Fibroblast of mammary gland (primary cell): ENCODE measurements at regions not wholly inside any gene's neighbourhood (a gene's known extent, or its start where the extent isn't known, plus 50 kb on each side); places are given as distances from the start of the nearest gene placed in this dataset.

ENCODE experiments used
- DNase-seq: peaks from one replicate; pipeline ENCODE4 v3.0.0-alpha.2; 2010; ENCODE audit warnings: low read depth
- H3K4me3 ChIP-seq: 2 replicates; pipeline ENCODE4 v1.5.1; 2011; ENCODE audit warnings: low read depth, mild to moderate bottlenecking, low read length, moderate library complexity; ENCODE audit not compliant: control insufficient read depth
- TF ChIP-seq, protein P1 (sequence below): conservative IDR thresholded peaks from 2 replicates; pipeline ENCODE4 v1.5.1; 2011; ENCODE audit warnings: low read depth, low read length, inconsistent platforms; ENCODE audit not compliant: control insufficient read depth, insufficient read depth

DNA sequence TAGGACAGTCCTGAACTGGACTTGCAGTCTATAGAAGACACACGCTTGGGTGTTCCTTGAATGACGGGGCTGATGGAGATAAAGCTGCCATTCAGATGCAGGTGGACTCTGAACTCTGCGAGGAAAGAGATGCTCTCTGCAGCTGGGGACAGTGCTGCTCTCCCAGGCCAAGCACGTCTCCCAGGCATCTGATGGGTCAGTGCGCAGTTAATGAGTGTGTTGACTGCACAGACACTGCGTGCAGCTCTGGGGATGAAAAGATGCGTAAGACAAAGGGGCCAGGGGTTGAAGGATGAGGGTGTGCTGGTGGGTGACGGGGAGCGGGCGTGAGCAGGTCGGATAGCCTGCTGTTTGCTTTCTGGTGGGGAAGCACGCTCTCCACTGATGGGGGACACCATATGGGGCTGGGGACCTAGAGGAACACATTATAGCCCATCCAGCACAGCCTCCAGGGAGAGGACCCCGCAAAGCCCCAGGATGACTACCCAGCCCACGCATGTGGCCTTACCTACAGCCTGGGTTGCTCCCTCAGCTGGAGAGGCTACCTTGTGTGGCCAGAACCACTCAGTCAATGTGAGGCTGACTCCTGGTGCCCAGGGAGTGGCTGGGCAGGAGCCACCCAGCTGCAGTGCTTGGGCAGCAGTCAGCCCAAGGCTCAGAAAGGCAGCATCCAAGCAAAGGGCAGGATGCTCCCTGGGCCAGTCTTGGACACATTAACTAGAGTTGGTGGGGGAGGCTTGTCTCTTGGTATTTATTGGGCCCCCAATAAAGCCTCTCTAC is 246.3 kb downstream of the RBFOX3 start:
- no peak overlapping the region for H3K4me3 ChIP-seq

DNA sequence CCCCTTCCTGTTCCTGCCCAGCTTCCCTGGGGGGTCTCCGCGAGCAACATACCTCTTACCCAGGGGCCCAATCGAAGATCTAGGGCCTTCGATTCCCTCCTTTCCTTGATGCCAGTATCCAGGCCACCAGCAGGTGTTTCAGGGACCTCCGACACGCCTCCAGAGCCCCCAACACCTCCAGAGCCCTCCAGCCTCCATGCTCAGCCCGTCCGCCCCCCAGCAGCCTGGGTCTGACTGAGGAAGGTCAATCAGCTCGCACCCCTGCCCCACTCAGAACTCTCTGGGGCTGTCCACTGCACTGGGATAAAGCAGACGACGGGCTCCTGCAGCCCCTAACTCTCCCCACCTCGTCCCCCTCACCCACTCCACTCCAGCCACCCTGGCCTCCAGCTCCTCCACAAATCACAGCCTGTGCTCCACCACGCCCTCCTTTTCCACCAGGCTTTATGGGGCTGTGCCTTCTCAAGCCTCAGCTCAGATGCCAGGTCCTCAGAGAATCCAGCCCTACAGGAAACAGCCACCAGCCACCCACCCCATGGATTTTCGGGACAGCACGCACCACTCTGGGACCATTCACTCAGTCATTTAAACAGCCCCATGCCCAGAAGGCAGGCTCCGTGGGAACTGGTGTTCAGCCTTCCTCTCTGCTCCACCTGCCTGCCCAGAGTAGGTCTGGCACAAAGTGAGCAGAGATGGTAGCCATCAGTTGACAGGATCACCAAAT is 247.1 kb downstream of the RBFOX3 start:
- DNase-seq = no peak
- no peak overlapping the region for H3K4me3 ChIP-seq
- TF ChIP-seq, protein P1, sequence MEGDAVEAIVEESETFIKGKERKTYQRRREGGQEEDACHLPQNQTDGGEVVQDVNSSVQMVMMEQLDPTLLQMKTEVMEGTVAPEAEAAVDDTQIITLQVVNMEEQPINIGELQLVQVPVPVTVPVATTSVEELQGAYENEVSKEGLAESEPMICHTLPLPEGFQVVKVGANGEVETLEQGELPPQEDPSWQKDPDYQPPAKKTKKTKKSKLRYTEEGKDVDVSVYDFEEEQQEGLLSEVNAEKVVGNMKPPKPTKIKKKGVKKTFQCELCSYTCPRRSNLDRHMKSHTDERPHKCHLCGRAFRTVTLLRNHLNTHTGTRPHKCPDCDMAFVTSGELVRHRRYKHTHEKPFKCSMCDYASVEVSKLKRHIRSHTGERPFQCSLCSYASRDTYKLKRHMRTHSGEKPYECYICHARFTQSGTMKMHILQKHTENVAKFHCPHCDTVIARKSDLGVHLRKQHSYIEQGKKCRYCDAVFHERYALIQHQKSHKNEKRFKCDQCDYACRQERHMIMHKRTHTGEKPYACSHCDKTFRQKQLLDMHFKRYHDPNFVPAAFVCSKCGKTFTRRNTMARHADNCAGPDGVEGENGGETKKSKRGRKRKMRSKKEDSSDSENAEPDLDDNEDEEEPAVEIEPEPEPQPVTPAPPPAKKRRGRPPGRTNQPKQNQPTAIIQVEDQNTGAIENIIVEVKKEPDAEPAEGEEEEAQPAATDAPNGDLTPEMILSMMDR = no peak

More for the DNA sequence above, 246.3 kb downstream of the RBFOX3 start:
- TF ChIP-seq, protein P1 = no peak
- no peak for DNase-seq

DNA sequence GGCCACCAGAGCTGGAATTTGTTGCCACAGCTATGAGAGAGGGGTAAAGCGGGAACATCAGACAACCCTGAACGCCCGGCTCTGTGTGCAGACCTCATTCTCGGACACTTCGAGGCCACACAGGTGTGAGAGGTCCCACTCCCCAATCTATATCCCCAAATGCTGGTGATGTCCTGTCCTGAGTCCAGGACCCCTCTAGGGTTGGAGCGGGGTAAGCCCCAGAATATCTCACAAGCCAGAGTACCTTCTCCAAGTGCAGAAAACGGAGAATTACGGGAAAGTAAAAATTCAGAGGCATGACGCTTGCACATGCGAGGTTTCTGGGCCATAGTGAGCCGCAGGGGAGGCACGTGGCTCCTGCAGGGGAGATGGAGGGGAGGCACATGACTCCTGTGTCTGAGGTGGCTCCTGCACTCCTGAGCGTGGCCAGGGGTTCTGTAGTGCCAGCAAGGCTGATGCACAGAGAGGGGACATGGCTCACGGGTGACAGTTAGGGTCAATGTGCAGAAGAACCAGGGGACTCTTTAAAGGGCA is 248.0 kb downstream of the RBFOX3 start:
- DNase-seq = no peak
- TF ChIP-seq, protein P1 = no peak
- H3K4me3 ChIP-seq = no peak overlapping the region

DNA sequence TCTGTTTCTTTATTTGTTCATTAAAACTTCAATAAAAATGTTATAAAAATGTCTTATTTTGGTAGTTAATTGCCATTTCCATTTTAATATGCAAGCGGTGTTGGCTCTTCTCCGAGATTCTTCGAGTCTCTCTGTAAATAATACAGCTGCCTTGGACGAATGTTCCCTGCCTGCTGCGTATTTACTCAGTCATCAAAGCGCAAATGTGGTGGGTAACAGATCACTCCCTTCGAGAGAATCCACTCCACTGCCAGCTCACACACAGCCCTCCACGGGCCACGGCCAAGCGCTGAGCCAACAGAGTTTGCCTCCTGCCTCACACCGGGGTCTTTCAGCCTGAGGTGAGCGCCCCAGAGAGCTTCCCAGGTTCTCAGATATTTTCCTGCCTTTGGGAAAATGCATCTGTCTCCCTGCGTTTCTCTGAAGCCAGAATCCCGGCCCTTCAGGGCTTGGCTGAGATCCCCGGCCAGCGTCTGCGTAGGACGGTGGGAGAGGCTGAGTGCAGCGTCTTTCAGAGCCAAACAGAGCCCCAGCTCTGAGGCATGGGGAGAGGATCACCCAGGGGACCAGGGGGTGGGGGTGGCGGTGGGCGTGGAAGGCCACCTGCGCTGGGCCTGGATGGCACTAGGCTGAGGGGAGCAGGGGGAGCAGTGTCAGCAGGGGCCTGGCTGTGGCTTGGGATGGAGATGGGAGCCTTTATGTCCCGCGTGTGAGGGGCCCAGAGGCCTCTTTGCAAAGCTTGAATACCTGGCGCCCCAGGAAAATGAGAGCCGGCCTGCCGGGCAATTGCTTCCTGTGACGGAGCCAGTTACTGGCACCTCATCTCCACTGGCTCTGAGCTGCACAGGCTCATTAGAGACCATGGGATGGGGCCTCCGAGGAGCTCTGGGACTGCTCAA is 248.7 kb downstream of the RBFOX3 start:
- no peak for DNase-seq
- TF ChIP-seq, protein P1 = no peak

DNA sequence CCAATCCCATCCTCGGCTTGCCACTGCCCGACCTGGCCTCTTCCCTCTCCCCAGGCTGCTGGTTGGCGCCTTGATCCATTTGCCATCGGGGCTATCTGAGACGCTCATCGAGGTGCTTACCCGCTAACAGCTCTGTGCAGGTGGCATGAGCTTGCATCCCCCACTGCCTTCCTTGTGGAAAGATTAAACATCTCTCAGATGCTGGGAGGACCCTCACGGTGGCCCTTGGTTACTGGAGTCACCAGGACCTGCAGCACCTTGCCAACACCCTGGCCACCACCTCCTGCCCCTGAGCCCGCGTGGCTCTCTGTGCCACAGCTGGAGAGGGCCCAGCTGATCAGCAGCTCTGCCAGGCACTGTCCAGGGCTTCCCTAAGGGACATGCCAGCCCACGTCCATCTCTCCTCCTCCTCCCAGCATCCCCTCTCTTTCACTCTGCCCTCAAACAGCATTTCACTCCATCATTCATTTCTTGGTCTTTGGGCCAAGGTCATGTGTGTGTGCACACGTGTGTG is 249.6 kb downstream of the RBFOX3 start:
- DNase-seq = no peak
- H3K4me3 ChIP-seq = no peak overlapping the region
- TF ChIP-seq, protein P1 = no peak

More for the DNA sequence above, 248.7 kb downstream of the RBFOX3 start:
- H3K4me3 ChIP-seq = no peak overlapping the region

DNA sequence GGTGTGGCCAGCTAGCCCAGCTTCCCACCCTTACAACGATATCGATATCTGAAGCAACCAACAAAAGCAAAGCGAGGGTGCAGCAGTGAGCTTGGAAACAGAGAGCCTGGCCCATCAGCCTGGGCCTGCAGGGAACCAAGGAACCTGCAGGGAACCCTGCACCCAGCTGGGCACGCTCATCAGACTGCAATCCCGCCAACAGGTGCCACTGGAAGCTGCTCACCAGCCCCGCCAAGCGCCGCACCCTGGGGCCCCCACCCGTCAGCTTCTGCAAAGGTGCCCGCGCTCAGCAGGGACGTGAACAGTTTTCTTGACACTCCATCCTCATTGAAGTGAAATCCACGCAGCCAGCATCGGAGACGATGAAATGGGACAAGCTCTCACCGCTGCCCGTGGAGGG is 250.7 kb downstream of the RBFOX3 start:
- TF ChIP-seq, protein P1 = no peak
- DNase-seq = no peak
- H3K4me3 ChIP-seq = no peak overlapping the region
